GM12878 (cell line): ENCODE measurements at regions not wholly inside any gene's neighbourhood (a gene's known extent, or its start where the extent isn't known, plus 50 kb on each side); places are given as distances from the start of the nearest gene placed in this dataset.

ENCODE experiments used
- ATAC-seq: fragments of 200-7000 bp; cut with Tn5 transposase; 3 replicates; pipeline ENCODE4 v1.9.1; 2020; ENCODE audit warnings: mild to moderate bottlenecking, moderate library complexity
- BruUV-seq: library from RNA; stranded (reverse); fragments of 400-500 nt; replicated peaks from 2 replicates; lab custom pipeline; 2021; lab: Mats Ljungman, UMichigan
- CTCF ChIA-PET: fragments of 300-600 bp; sonication (Branson Sonifier 250); formaldehyde crosslinking; extraction: SDS; loops from one replicate; lab custom pipeline; 2021; ENCODE audit warnings: inconsistent platforms; lab: Yijun Ruan, JAX
- POLR2A ChIA-PET: fragments of 350-600 bp; formaldehyde crosslinking; extraction: SDS; loops from one replicate; lab custom pipeline; 2021; ENCODE audit warnings: inconsistent platforms; lab: Charles Lee
- RAD21 ChIA-PET: fragments of 300-600 bp; sonication (Branson Sonifier 250); formaldehyde crosslinking; loops from one replicate; lab custom pipeline; 2023; ENCODE audit warnings: antibody characterized with exemption; ENCODE audit not compliant: unreplicated experiment; lab: Charles Lee
- SMC1A ChIA-PET: fragments of 300-600 bp; sonication (Branson Sonifier 250); formaldehyde crosslinking; loops from one replicate; lab custom pipeline; 2023; ENCODE audit not compliant: unreplicated experiment, uncharacterized antibody; lab: Charles Lee
- DNase-seq: peaks from one replicate; pipeline ENCODE4 v3.0.0-alpha.2; 2011; ENCODE audit warnings: low read depth, low spot score
- FAIRE-seq: peaks from 3 replicates; lab custom pipeline; 2011; peaks lifted over from hg19 to GRCh38; lab: Jason Lieb, UNC
- H2AFZ ChIP-seq: 2 replicates; pipeline ENCODE4 v1.6.0; 2011; ENCODE audit warnings: low read depth, low read length, control low read depth; ENCODE audit not compliant: control insufficient read depth
- H3K27ac ChIP-seq: 2 replicates; pipeline ENCODE4 v1.5.1; 2011; ENCODE audit warnings: control low read depth; ENCODE audit not compliant: control insufficient read depth, insufficient read depth
- H3K27me3 ChIP-seq, 2 experiments: replicated peaks in 1 of 2; 2 replicates each; pipeline versions ENCODE4 v1.6.0 to v1.6.1; 2011; ENCODE audit warnings: low read length in 1 of 2; ENCODE audit not compliant: control insufficient read depth in 2 of 2, insufficient read depth in 2 of 2
- H3K36me3 ChIP-seq, 2 experiments: 2 replicates each; pipeline ENCODE4 v1.5.1; 2011; ENCODE audit warnings: low read length in 1 of 2; ENCODE audit not compliant: control insufficient read depth in 2 of 2, insufficient read depth in 2 of 2
- H3K4me1 ChIP-seq: 2 replicates; pipeline ENCODE4 v1.6.1; 2011; ENCODE audit warnings: mild to moderate bottlenecking, low read length, moderate library complexity, mixed read lengths; ENCODE audit not compliant: control insufficient read depth, insufficient read depth
- H3K4me2 ChIP-seq: 2 replicates; pipeline ENCODE4 v1.6.0; 2011; ENCODE audit warnings: control low read depth; ENCODE audit not compliant: control insufficient read depth, insufficient read depth
- H3K4me3 ChIP-seq: fragments of 200-600 bp; sonication (generic); 2 replicates; pipeline ENCODE4 v1.5.1; 2016
- H3K79me2 ChIP-seq: 2 replicates; pipeline ENCODE4 v1.6.0; 2011; ENCODE audit warnings: low read length; ENCODE audit not compliant: control insufficient read depth, insufficient read depth
- H3K9ac ChIP-seq: 2 replicates; pipeline ENCODE4 v1.8.0; 2011; ENCODE audit warnings: low read length, control low read depth, mixed read lengths; ENCODE audit not compliant: control insufficient read depth, insufficient read depth
- H3K9me3 ChIP-seq: replicated peaks from 3 replicates; pipeline ENCODE4 v1.5.1; 2011; ENCODE audit warnings: mild to moderate bottlenecking, low read length; ENCODE audit not compliant: control insufficient read depth, insufficient read depth
- H4K20me1 ChIP-seq: 2 replicates; pipeline ENCODE4 v1.6.0; 2011; ENCODE audit not compliant: control insufficient read depth, insufficient read depth
- BCLAF1 ChIP-seq: fragments of 450-650 bp; IDR thresholded peaks from 2 replicates; pipeline ENCODE4 v1.6.1; 2017; ENCODE audit warnings: antibody characterized with exemption, mild to moderate bottlenecking, moderate library complexity
- CUX1 ChIP-seq: IDR thresholded peaks from 2 replicates; pipeline ENCODE4 v1.6.1; 2012; ENCODE audit warnings: improper control_type of control experiment, low read depth, low read length; ENCODE audit not compliant: insufficient replicate concordance
- GATAD2B ChIP-seq: fragments of 450-650 bp; conservative IDR thresholded peaks from 2 replicates; pipeline ENCODE4 v1.6.1; 2017; ENCODE audit warnings: low read depth, mild to moderate bottlenecking, moderate library complexity
- HDAC6 ChIP-seq: fragments of 200-600 bp; sonication (generic); IDR thresholded peaks from one replicate; pipeline ENCODE4 v1.8.0; 2017; ENCODE audit warnings: antibody characterized with exemption; ENCODE audit not compliant: unreplicated experiment
- IKZF1 ChIP-seq: fragments of 450-650 bp; conservative IDR thresholded peaks from 2 replicates; pipeline ENCODE4 v1.6.1; 2017; ENCODE audit warnings: antibody characterized with exemption, mild to moderate bottlenecking
- PML ChIP-seq: IDR thresholded peaks from 2 replicates; pipeline ENCODE4 v1.6.1; 2012; ENCODE audit warnings: low read length, inconsistent platforms
- SIX5 ChIP-seq: IDR thresholded peaks from 2 replicates; pipeline ENCODE4 v1.6.1; 2011; ENCODE audit warnings: mild to moderate bottlenecking, low read depth, low read length, moderate library complexity; ENCODE audit not compliant: severe bottlenecking
- STAT1 ChIP-seq: fragments of 450-650 bp; conservative IDR thresholded peaks from 2 replicates; pipeline ENCODE4 v1.6.1; 2014; ENCODE audit warnings: antibody characterized with exemption, mild to moderate bottlenecking
- in situ Hi-C: fragments of 300-500 bp; cut with MboI; formaldehyde crosslinking; loops from 9 replicates; pipeline ENCODE4 v1.14.3; 2018; ENCODE audit warnings: mixed read lengths
- intact Hi-C: fragments of 100-400 bp; cut with micrococcal nuclease; formaldehyde crosslinking; loops from one replicate; pipeline ENCODE4 v1.14.2; 2022; ENCODE audit not compliant: unreplicated experiment
- TF ChIP-seq, protein P1 (sequence below), 3 experiments: IDR thresholded peaks in 2 of 3; conservative IDR thresholded peaks in 1 of 3; 2 replicates each; pipeline ENCODE4 v1.5.1; 2011; ENCODE audit warnings: low read depth in 3 of 3, low read length in 3 of 3, mild to moderate bottlenecking in 3 of 3, control low read depth in 2 of 3, moderate library complexity in 2 of 3, inconsistent platforms in 1 of 3, mixed read lengths in 1 of 3; ENCODE audit not compliant: control insufficient read depth in 2 of 3, insufficient read depth in 1 of 3; ENCODE audit errors: extremely low read depth in 1 of 3
- TF ChIP-seq, protein P2 (sequence below): fragments of 450-650 bp; IDR thresholded peaks from 2 replicates; pipeline ENCODE4 v1.6.1; 2018; ENCODE audit warnings: borderline replicate concordance, mild to moderate bottlenecking; ENCODE audit not compliant: partially characterized antibody
- TF ChIP-seq, protein P3 (sequence below): fragments of 450-650 bp; IDR thresholded peaks from 2 replicates; pipeline ENCODE4 v1.6.1; 2014; ENCODE audit warnings: mild to moderate bottlenecking

DNA sequence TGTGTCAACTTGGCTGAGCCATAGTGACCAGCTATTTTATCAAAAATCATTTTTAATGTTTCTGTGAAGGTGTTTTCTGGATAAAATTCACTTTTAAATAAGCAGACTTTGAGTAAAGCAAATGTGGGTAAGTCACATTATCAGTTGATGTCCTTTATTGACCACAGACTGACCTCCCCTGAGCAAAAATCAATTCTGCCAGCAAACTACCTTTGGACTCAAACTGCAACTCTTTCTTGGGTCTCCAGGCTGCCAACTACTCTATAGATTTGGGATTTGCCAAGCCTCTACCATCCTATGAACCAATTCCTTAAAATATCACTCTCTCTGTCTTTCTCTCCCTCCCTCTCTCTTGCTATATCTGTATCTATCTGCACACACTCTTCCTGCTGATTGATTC is 1571.7 kb upstream of the NUDT12 start:
- BruUV-seq: no TSS peak
- no peaks in the 10 kb centered on the region for H3K27me3 ChIP-seq
- H4K20me1 ChIP-seq: no peaks in the 10 kb centered on the region
- FAIRE-seq (no peak), ATAC-seq (no peak), DNase-seq (no peak)
- no peaks in the 10 kb centered on the region for H3K36me3 ChIP-seq
- intact Hi-C loops: no loop called here
- no peaks in the 10 kb centered on the region for H3K79me2 ChIP-seq
- no peak overlapping the region for H3K4me2 ChIP-seq
- ChIA-PET SMC1A (no interaction called here), CTCF (no interaction called here), RAD21 (no interaction called here), POLR2A (no interaction called here)
- no peaks in the 10 kb centered on the region for H3K4me1 ChIP-seq
- H3K9ac ChIP-seq: no peak overlapping the region
- H3K9me3 ChIP-seq: no peaks in the 10 kb centered on the region
- no peak overlapping the region for H3K27ac ChIP-seq
- no peak overlapping the region for H3K4me3 ChIP-seq
- no peak overlapping the region for H2AFZ ChIP-seq
- in situ Hi-C loops: no loop called here
- TF ChIP-seq PML (no peak), STAT1 (no peak), GATAD2B (no peak), BCLAF1 (no peak), SIX5 (no peak), IKZF1 (no peak), CUX1 (no peak), HDAC6 (no peak)
- TF ChIP-seq, protein P1, sequence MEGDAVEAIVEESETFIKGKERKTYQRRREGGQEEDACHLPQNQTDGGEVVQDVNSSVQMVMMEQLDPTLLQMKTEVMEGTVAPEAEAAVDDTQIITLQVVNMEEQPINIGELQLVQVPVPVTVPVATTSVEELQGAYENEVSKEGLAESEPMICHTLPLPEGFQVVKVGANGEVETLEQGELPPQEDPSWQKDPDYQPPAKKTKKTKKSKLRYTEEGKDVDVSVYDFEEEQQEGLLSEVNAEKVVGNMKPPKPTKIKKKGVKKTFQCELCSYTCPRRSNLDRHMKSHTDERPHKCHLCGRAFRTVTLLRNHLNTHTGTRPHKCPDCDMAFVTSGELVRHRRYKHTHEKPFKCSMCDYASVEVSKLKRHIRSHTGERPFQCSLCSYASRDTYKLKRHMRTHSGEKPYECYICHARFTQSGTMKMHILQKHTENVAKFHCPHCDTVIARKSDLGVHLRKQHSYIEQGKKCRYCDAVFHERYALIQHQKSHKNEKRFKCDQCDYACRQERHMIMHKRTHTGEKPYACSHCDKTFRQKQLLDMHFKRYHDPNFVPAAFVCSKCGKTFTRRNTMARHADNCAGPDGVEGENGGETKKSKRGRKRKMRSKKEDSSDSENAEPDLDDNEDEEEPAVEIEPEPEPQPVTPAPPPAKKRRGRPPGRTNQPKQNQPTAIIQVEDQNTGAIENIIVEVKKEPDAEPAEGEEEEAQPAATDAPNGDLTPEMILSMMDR (IDR thresholded peaks at IDR 0.05 in 2 of 3, conservative IDR thresholded peaks at IDR 0.05 in 1 of 3; ENCODE audit: control insufficient read depth in 2 of 3, extremely low read depth in 1 of 3, insufficient read depth in 1 of 3, low read depth in 3 of 3, low read length in 3 of 3): no peak
- TF ChIP-seq, protein P2, sequence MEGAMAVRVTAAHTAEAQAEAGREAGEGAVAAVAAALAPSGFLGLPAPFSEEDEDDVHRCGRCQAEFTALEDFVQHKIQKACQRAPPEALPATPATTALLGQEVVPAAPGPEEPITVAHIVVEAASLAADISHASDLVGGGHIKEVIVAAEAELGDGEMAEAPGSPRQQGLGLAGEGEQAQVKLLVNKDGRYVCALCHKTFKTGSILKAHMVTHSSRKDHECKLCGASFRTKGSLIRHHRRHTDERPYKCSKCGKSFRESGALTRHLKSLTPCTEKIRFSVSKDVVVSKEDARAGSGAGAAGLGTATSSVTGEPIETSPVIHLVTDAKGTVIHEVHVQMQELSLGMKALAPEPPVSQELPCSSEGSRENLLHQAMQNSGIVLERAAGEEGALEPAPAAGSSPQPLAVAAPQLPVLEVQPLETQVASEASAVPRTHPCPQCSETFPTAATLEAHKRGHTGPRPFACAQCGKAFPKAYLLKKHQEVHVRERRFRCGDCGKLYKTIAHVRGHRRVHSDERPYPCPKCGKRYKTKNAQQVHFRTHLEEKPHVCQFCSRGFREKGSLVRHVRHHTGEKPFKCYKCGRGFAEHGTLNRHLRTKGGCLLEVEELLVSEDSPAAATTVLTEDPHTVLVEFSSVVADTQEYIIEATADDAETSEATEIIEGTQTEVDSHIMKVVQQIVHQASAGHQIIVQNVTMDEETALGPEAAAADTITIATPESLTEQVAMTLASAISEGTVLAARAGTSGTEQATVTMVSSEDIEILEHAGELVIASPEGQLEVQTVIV: no peak
- TF ChIP-seq, protein P3, sequence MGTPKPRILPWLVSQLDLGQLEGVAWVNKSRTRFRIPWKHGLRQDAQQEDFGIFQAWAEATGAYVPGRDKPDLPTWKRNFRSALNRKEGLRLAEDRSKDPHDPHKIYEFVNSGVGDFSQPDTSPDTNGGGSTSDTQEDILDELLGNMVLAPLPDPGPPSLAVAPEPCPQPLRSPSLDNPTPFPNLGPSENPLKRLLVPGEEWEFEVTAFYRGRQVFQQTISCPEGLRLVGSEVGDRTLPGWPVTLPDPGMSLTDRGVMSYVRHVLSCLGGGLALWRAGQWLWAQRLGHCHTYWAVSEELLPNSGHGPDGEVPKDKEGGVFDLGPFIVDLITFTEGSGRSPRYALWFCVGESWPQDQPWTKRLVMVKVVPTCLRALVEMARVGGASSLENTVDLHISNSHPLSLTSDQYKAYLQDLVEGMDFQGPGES: no peak
